D721Med (cell line): ENCODE measurements at regions not wholly inside any gene's neighbourhood (a gene's known extent, or its start where the extent isn't known, plus 50 kb on each side); places are given as distances from the start of the nearest gene placed in this dataset.

Experiments used
- DNase-seq: peaks from one replicate; pipeline ENCODE4 v3.0.0; 2011; ENCODE audit warnings: low spot score; ENCODE audit not compliant: insufficient read length
- FAIRE-seq: peaks from 2 replicates; lab custom pipeline; 2011; peaks lifted over from hg19 to GRCh38; lab: Jason Lieb, UNC
- TF ChIP-seq, protein P1 (sequence below): IDR thresholded peaks from 2 replicates; pipeline ENCODE4 v1.5.1; 2012; ENCODE audit warnings: mild to moderate bottlenecking, control low read depth; ENCODE audit not compliant: insufficient read depth; ENCODE audit errors: missing control alignments

GRCh38 chr12:89181271-89181920, 170.9 kb downstream of the DUSP6 start:
- DNase-seq (no peak), FAIRE-seq (no peak)
- TF ChIP-seq, protein P1, sequence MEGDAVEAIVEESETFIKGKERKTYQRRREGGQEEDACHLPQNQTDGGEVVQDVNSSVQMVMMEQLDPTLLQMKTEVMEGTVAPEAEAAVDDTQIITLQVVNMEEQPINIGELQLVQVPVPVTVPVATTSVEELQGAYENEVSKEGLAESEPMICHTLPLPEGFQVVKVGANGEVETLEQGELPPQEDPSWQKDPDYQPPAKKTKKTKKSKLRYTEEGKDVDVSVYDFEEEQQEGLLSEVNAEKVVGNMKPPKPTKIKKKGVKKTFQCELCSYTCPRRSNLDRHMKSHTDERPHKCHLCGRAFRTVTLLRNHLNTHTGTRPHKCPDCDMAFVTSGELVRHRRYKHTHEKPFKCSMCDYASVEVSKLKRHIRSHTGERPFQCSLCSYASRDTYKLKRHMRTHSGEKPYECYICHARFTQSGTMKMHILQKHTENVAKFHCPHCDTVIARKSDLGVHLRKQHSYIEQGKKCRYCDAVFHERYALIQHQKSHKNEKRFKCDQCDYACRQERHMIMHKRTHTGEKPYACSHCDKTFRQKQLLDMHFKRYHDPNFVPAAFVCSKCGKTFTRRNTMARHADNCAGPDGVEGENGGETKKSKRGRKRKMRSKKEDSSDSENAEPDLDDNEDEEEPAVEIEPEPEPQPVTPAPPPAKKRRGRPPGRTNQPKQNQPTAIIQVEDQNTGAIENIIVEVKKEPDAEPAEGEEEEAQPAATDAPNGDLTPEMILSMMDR = no peak

DNA sequence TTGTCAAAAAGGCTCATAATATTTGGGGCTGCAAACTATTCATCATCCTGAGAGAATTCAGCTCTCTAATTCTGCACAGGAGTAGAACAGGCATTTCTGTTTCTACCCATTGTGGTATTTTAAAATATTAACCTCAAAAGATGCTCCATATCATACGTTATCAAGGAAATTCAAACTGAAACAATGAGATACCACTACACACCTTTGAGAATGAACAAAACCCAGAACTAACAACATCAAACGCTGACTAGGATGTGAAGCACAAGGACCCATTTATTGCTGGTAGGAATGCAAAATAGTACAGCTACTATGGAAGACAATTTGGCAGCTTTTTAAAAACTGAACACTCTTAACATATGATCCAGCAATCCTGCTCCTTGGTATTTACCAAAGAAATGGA, 171.8 kb downstream of the DUSP6 start:
- DNase-seq (no peak), FAIRE-seq (peak; percentile 25)
- TF ChIP-seq, protein P1 = no peak

- TF ChIP-seq, protein P1 = no peak
- no peak for FAIRE-seq
- DNase-seq = no peak
These were observed 172.3 kb downstream of the DUSP6 start for GRCh38 chr12:89179983-89180382.

- TF ChIP-seq, protein P1 = no peak
- DNase-seq = no peak
- FAIRE-seq = no peak
These were observed 173.1 kb downstream of the DUSP6 start for GRCh38 chr12:89179245-89179644.

- FAIRE-seq = no peak
- TF ChIP-seq, protein P1 = no peak
- no peak for DNase-seq
These were observed 174.4 kb downstream of the DUSP6 start for GRCh38 chr12:89177802-89178395.

DNA sequence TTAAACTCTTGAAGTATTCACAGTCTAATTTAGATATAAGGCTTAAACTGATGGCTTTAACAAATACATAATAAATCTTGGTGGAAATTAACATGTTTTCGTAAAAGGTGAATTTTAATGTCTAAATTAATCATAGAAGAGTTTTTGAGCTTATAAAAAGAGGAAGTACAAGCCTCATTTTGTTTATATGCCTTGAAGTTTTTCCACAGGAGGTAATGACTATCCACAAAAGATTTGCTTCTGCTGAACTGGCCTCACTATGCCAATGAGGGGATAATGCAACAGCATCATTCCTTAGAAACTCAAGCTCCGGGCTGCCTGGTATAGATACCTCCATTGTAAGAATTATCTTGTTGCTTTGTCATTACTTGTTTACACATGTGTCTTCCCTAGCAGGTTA, 175.6 kb downstream of the DUSP6 start:
- FAIRE-seq (no peak), DNase-seq (no peak)
- TF ChIP-seq, protein P1 = no peak

- TF ChIP-seq, protein P1 = no peak
- no peak for DNase-seq
- FAIRE-seq = no peak
These were observed 178.6 kb downstream of the DUSP6 start for GRCh38 chr12:89173678-89174077.
